ENCODE measurements at regions not wholly inside any gene's neighbourhood (a gene's known extent, or its start where the extent isn't known, plus 50 kb on each side); places are given as distances from the start of the nearest gene placed in this dataset.

DNA sequence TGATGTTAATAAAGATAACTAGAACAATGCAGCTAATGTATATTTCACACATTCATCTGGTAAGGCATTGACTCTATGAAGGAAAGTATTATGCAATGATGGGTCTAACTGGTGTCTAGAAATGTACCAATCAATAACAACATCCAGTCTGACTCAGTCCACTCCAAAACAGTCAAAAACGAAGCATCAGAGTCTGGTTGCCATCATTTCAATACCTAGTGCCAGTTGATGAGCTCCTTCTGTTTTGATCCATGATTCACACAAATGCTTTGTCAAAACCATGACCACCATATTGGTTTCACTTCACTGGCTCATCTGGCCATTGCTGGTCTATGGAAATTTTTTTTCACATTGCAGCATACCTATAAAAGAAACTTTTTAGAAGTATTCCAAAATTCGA lies 747.2 kb upstream of the TMEM132C start:
- no peak overlapping the region for H3K9ac ChIP-seq (ENCODE audit: low read length in 3 of 3)
- H3K9me3 ChIP-seq (ENCODE audit: control insufficient read depth in 2 of 3, insufficient read depth in 1 of 3, low read length in 3 of 3): no peaks in the 10 kb centered on the region
- FAIRE-seq: no peak
- intact Hi-C loops (cut with DNase I): no loop called here
- no peak for TF ChIP-seq CTCF (IDR thresholded peaks at IDR 0.05; ENCODE audit: borderline replicate concordance, extremely low read depth, insufficient read depth)
- no peaks in the 10 kb centered on the region for H3K36me3 ChIP-seq (ENCODE audit: control insufficient read depth in 2 of 3, insufficient read depth in 3 of 3, low read length in 3 of 3)
- no peaks in the 10 kb centered on the region for H3K4me1 ChIP-seq (ENCODE audit: control insufficient read depth in 2 of 3, insufficient read depth in 2 of 3, low read depth in 1 of 3, low read length in 3 of 3)
- H3K27me3 ChIP-seq (ENCODE audit: control insufficient read depth, insufficient read depth, low read length): no peaks in the 10 kb centered on the region
- no peak overlapping the region for H3K27ac ChIP-seq (ENCODE audit: low read depth in 2 of 2, low read length in 2 of 2)
- H3K4me3 ChIP-seq (ENCODE audit: low read length in 3 of 3): no peak overlapping the region
- DNase-seq: no peak

DNA sequence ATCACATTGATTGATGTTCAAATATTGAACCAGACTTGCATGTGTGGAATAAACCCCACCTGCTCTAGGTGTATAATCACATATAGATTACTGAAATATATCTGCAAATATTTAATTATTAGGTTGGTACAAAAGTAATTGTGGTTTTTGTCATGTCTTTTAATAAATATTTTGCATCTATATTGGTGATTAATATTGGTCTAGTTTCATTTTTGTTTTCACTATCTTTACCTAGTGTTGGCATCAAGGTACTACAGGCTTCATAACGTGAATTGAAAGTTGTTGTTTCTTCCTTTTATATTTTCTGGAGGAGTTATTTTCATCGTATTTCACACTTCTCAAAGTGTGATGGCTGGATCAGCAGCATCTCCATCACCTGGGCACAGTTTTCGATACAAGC lies 740.0 kb upstream of the TMEM132C start:
- intact Hi-C loops (cut with DNase I): no loop called here
- FAIRE-seq (no peak), DNase-seq (no peak)
- no peaks in the 10 kb centered on the region for H3K36me3 ChIP-seq (ENCODE audit: control insufficient read depth in 2 of 3, insufficient read depth in 3 of 3, low read length in 3 of 3)
- H3K9ac ChIP-seq (ENCODE audit: low read length in 3 of 3): no peak overlapping the region
- no peaks in the 10 kb centered on the region for H3K9me3 ChIP-seq (ENCODE audit: control insufficient read depth in 2 of 3, insufficient read depth in 1 of 3, low read length in 3 of 3)
- H3K27ac ChIP-seq (ENCODE audit: low read depth in 2 of 2, low read length in 2 of 2): no peak overlapping the region
- no peak for TF ChIP-seq CTCF (IDR thresholded peaks at IDR 0.05; ENCODE audit: borderline replicate concordance, extremely low read depth, insufficient read depth)
- no peak overlapping the region for H3K4me3 ChIP-seq (ENCODE audit: low read length in 3 of 3)
- no peaks in the 10 kb centered on the region for H3K27me3 ChIP-seq (ENCODE audit: control insufficient read depth, insufficient read depth, low read length)
- H3K4me1 ChIP-seq (ENCODE audit: control insufficient read depth in 2 of 3, insufficient read depth in 2 of 3, low read depth in 1 of 3, low read length in 3 of 3): no peaks in the 10 kb centered on the region

GRCh38 chr12:127528551-127528950 lies 738.4 kb upstream of the TMEM132C start:
- Histone ChIP-seq H3K27me3 (ENCODE audit: control insufficient read depth, insufficient read depth, low read length) (no peaks in the 10 kb centered on the region), H3K4me1 (ENCODE audit: control insufficient read depth in 2 of 3, insufficient read depth in 2 of 3, low read depth in 1 of 3, low read length in 3 of 3) (no peaks in the 10 kb centered on the region), H3K4me3 (ENCODE audit: low read length in 3 of 3) (no peak overlapping the region), H3K27ac (ENCODE audit: low read depth in 2 of 2, low read length in 2 of 2) (no peak overlapping the region), H3K36me3 (ENCODE audit: control insufficient read depth in 2 of 3, insufficient read depth in 3 of 3, low read length in 3 of 3) (no peaks in the 10 kb centered on the region), H3K9ac (ENCODE audit: low read length in 3 of 3) (no peak overlapping the region), H3K9me3 (ENCODE audit: control insufficient read depth in 2 of 3, insufficient read depth in 1 of 3, low read length in 3 of 3) (no peaks in the 10 kb centered on the region)
- DNase-seq (no peak), FAIRE-seq (no peak)
- intact Hi-C loops (cut with DNase I): no loop called here
- no peak for TF ChIP-seq CTCF (IDR thresholded peaks at IDR 0.05; ENCODE audit: borderline replicate concordance, extremely low read depth, insufficient read depth)

DNA sequence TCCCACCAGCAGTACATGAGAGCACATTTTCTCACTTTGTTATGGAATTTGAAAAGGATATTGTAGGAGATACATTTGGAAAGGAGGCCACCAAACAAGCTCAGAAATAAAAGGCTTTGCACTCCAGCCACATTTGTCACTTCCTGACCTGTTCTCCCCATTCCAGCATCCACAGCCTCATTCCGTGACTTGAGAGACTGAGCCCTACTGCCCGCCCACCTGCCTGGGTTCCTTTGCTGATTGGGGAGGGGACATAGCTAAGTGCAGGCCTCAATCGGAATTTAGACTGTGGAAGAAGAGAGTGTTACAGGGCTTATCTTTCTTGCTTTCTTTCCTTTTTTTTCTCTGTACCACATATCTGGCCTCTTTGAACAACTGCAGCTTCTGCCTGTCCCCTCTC lies 735.4 kb upstream of the TMEM132C start:
- intact Hi-C loops (cut with DNase I): no loop called here

More for the DNA sequence above, 735.4 kb upstream of the TMEM132C start:
- H3K4me3 ChIP-seq (ENCODE audit: low read length in 3 of 3): no peak overlapping the region
- no peak overlapping the region for H3K9ac ChIP-seq (ENCODE audit: low read length in 3 of 3)
- no peak for TF ChIP-seq CTCF (IDR thresholded peaks at IDR 0.05; ENCODE audit: borderline replicate concordance, extremely low read depth, insufficient read depth)
- peak in 2 of 5 donors; percentile 7 to 8 for DNase-seq
- no peaks in the 10 kb centered on the region for H3K27me3 ChIP-seq (ENCODE audit: control insufficient read depth, insufficient read depth, low read length)
- H3K9me3 ChIP-seq (ENCODE audit: control insufficient read depth in 2 of 3, insufficient read depth in 1 of 3, low read length in 3 of 3): peaks cover 0 to 4% (median 0%) of the 10 kb centered on the region in 3 donors
- no peak for FAIRE-seq
- no peak overlapping the region for H3K27ac ChIP-seq (ENCODE audit: low read depth in 2 of 2, low read length in 2 of 2)
- no peaks in the 10 kb centered on the region for H3K36me3 ChIP-seq (ENCODE audit: control insufficient read depth in 2 of 3, insufficient read depth in 3 of 3, low read length in 3 of 3)
- no peaks in the 10 kb centered on the region for H3K4me1 ChIP-seq (ENCODE audit: control insufficient read depth in 2 of 3, insufficient read depth in 2 of 3, low read depth in 1 of 3, low read length in 3 of 3)
